ENCODE measurements at regions not wholly inside any gene's neighbourhood (a gene's known extent, or its start where the extent isn't known, plus 50 kb on each side); places are given as distances from the start of the nearest gene placed in this dataset.

- no peak overlapping the region for H3K4me3 ChIP-seq
- FAIRE-seq (no peak), ATAC-seq (no peak), DNase-seq (no peak)
- intact Hi-C loops (cut with DNase I), result no loop called here
- H3K4me1 ChIP-seq, result no peaks in the 10 kb centered on the region
- H3K9me3 ChIP-seq, result no peaks in the 10 kb centered on the region
- no peak overlapping the region for H3K27ac ChIP-seq
- 72 to 84% methylated on average over 1 of the region's 1 CpG for WGBS, 2 donors
- H3K27me3 ChIP-seq, result no peaks in the 10 kb centered on the region
- no peaks in the 10 kb centered on the region for H3K36me3 ChIP-seq
- no peak for TF ChIP-seq CTCF (IDR thresholded peaks at IDR 0.05)
Observed at GRCh38 chr6:76703786-76704185, 631.3 kb upstream of the IMPG1 start.

GRCh38 chr6:76703285-76703684, 630.8 kb upstream of the IMPG1 start:
- ATAC-seq, result no peak
- Histone ChIP-seq H3K4me1 (no peaks in the 10 kb centered on the region), H3K27ac (no peak overlapping the region), H3K36me3 (no peaks in the 10 kb centered on the region), H3K9me3 (no peaks in the 10 kb centered on the region), H3K27me3 (no peaks in the 10 kb centered on the region), H3K4me3 (no peak overlapping the region)
- FAIRE-seq, result no peak
- DNase-seq, result no peak
- WGBS, 2 donors, result 91 to 93% methylated on average over 2 of the region's 2 CpGs
- intact Hi-C loops (cut with DNase I), result no loop called here
- no peak for TF ChIP-seq CTCF (IDR thresholded peaks at IDR 0.05)

- no peak for ATAC-seq
- 61 to 65% methylated on average over 1 of the region's 1 CpG for WGBS, 2 donors
- DNase-seq, result no peak
- intact Hi-C loops (cut with DNase I), result no loop called here
- TF ChIP-seq CTCF (IDR thresholded peaks at IDR 0.05), result no peak
- no peaks in the 10 kb centered on the region for H3K9me3 ChIP-seq
- H3K36me3 ChIP-seq, result no peaks in the 10 kb centered on the region
- H3K27ac ChIP-seq, result no peak overlapping the region
- H3K4me3 ChIP-seq, result no peak overlapping the region
- no peaks in the 10 kb centered on the region for H3K27me3 ChIP-seq
- no peak for FAIRE-seq
- H3K4me1 ChIP-seq, result no peaks in the 10 kb centered on the region
Observed at GRCh38 chr6:76702187-76702586, 629.7 kb upstream of the IMPG1 start.

GRCh38 chr6:76701610-76702009, 629.1 kb upstream of the IMPG1 start:
- no peak overlapping the region for H3K4me3 ChIP-seq
- intact Hi-C loops (cut with DNase I), result no loop called here
- no peak for FAIRE-seq
- H3K36me3 ChIP-seq, result no peaks in the 10 kb centered on the region
- WGBS, 2 donors, result 45 to 58% methylated on average over 3 of the region's 3 CpGs
- no peaks in the 10 kb centered on the region for H3K4me1 ChIP-seq
- no peak overlapping the region for H3K27ac ChIP-seq
- TF ChIP-seq CTCF (IDR thresholded peaks at IDR 0.05), result no peak
- no peaks in the 10 kb centered on the region for H3K27me3 ChIP-seq
- ATAC-seq, result no peak
- H3K9me3 ChIP-seq, result no peaks in the 10 kb centered on the region
- DNase-seq, result no peak

- H3K27me3 ChIP-seq, result no peaks in the 10 kb centered on the region
- H3K4me3 ChIP-seq, result no peak overlapping the region
- no peaks in the 10 kb centered on the region for H3K4me1 ChIP-seq
- intact Hi-C loops (cut with DNase I), result no loop called here
- TF ChIP-seq CTCF (IDR thresholded peaks at IDR 0.05), result no peak
- no peak overlapping the region for H3K27ac ChIP-seq
- no peak for FAIRE-seq
- no peak for DNase-seq
- 37 to 48% methylated on average over 2 of the region's 2 CpGs for WGBS, 2 donors
- peak in 2 of 4 donors; percentile 29 to 32 for ATAC-seq
- H3K36me3 ChIP-seq, result no peaks in the 10 kb centered on the region
- no peaks in the 10 kb centered on the region for H3K9me3 ChIP-seq
Observed at GRCh38 chr6:76697585-76697984, 625.1 kb upstream of the IMPG1 start.
